GM19351 (cell line): ENCODE measurements at regions not wholly inside any gene's neighbourhood (a gene's known extent, or its start where the extent isn't known, plus 50 kb on each side); places are given as distances from the start of the nearest gene placed in this dataset.

Source experiments
- ATAC-seq: cut with Tn5 transposase; IDR thresholded peaks from one replicate; pipeline ENCODE4 v1.9.1; 2021; ENCODE audit warnings: mild to moderate bottlenecking, moderate library complexity; ENCODE audit not compliant: unreplicated experiment

- ATAC-seq: no peak
These were observed 295.4 kb upstream of the CRIM1 start for GRCh38 chr2:36060133-36060532.

- peak; percentile 100 for ATAC-seq
These were observed 295.9 kb upstream of the CRIM1 start for GRCh38 chr2:36059691-36060090.

- ATAC-seq: no peak
These were observed 296.6 kb upstream of the CRIM1 start for GRCh38 chr2:36058953-36059352.

GRCh38 chr2:36058076-36058475 lies 297.5 kb upstream of the CRIM1 start:
- ATAC-seq: no peak

GRCh38 chr2:36052819-36053218 lies 302.8 kb upstream of the CRIM1 start:
- ATAC-seq: no peak

- ATAC-seq: no peak
These were observed 311.2 kb upstream of the CRIM1 start for GRCh38 chr2:36044411-36044810.

- ATAC-seq: no peak
These were observed 320.4 kb upstream of the CRIM1 start for GRCh38 chr2:36035137-36035536.

- ATAC-seq: no peak
These were observed 323.5 kb upstream of the CRIM1 start for GRCh38 chr2:36032046-36032445.

GRCh38 chr2:36031471-36031870 lies 324.1 kb upstream of the CRIM1 start:
- ATAC-seq: no peak

GRCh38 chr2:36027616-36028015 lies 328.0 kb upstream of the CRIM1 start:
- ATAC-seq: no peak

GRCh38 chr2:36013064-36013463 lies 342.5 kb upstream of the CRIM1 start:
- ATAC-seq: no peak

- ATAC-seq: no peak
These were observed 349.1 kb upstream of the CRIM1 start for GRCh38 chr2:36006444-36006843.

- ATAC-seq: no peak
These were observed 352.6 kb upstream of the CRIM1 start for GRCh38 chr2:36002941-36003340.

GRCh38 chr2:35997488-35997887 lies 358.1 kb upstream of the CRIM1 start:
- ATAC-seq: no peak

GRCh38 chr2:35989503-35989902 lies 366.1 kb upstream of the CRIM1 start:
- ATAC-seq: no peak

GRCh38 chr2:35989040-35989439 lies 366.5 kb upstream of the CRIM1 start:
- no peak for ATAC-seq

- no peak for ATAC-seq
These were observed 368.7 kb upstream of the CRIM1 start for GRCh38 chr2:35986871-35987270.

GRCh38 chr2:35978218-35978617 lies 377.4 kb upstream of the CRIM1 start:
- peak; percentile 98 for ATAC-seq

- ATAC-seq: no peak
These were observed 379.0 kb upstream of the CRIM1 start for GRCh38 chr2:35976611-35977010.

- no peak for ATAC-seq
These were observed 381.8 kb upstream of the CRIM1 start for GRCh38 chr2:35973737-35974132.

GRCh38 chr2:35973132-35973736 lies 382.3 kb upstream of the CRIM1 start:
- ATAC-seq: peak; percentile 88

- no peak for ATAC-seq
These were observed 391.8 kb upstream of the CRIM1 start for GRCh38 chr2:35963824-35964223.

- ATAC-seq: no peak
These were observed 392.2 kb upstream of the CRIM1 start for GRCh38 chr2:35963357-35963756.
